Lower leg skin (tissue), 3 donors: ENCODE measurements at regions not wholly inside any gene's neighbourhood (a gene's known extent, or its start where the extent isn't known, plus 50 kb on each side); places are given as distances from the start of the nearest gene placed in this dataset.

Source experiments
- POLR2A ChIP-seq, 2 donors: fragments of 450-650 bp; IDR thresholded peaks; one replicate each; pipeline ENCODE4 v1.6.1; 2016 to 2017; ENCODE audit warnings: antibody characterized with exemption in 2 of 2, mild to moderate bottlenecking in 1 of 2, moderate library complexity in 1 of 2
- TF ChIP-seq, protein P1 (sequence below), 3 donors: fragments of 450-650 bp; IDR thresholded peaks; one replicate each; pipeline ENCODE4 v1.5.1; 2016; ENCODE audit warnings: antibody characterized with exemption in 3 of 3, mild to moderate bottlenecking in 3 of 3, moderate library complexity in 2 of 3

- TF ChIP-seq, protein P1, sequence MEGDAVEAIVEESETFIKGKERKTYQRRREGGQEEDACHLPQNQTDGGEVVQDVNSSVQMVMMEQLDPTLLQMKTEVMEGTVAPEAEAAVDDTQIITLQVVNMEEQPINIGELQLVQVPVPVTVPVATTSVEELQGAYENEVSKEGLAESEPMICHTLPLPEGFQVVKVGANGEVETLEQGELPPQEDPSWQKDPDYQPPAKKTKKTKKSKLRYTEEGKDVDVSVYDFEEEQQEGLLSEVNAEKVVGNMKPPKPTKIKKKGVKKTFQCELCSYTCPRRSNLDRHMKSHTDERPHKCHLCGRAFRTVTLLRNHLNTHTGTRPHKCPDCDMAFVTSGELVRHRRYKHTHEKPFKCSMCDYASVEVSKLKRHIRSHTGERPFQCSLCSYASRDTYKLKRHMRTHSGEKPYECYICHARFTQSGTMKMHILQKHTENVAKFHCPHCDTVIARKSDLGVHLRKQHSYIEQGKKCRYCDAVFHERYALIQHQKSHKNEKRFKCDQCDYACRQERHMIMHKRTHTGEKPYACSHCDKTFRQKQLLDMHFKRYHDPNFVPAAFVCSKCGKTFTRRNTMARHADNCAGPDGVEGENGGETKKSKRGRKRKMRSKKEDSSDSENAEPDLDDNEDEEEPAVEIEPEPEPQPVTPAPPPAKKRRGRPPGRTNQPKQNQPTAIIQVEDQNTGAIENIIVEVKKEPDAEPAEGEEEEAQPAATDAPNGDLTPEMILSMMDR (IDR thresholded peaks at IDR 0.05), result no peak
- TF ChIP-seq POLR2A (IDR thresholded peaks at IDR 0.05), result no peak
These were observed 61.2 kb upstream of the CDC42BPA start for GRCh38 chr1:227379555-227379892.
